Heart left ventricle (tissue), 13 donors: ENCODE measurements at regions not wholly inside any gene's neighbourhood (a gene's known extent, or its start where the extent isn't known, plus 50 kb on each side); places are given as distances from the start of the nearest gene placed in this dataset.

Source experiments
- POLR2A ChIP-seq, 2 donors: fragments of 450-650 bp; IDR thresholded peaks; one replicate each; pipeline ENCODE4 v1.6.1; 2017; ENCODE audit warnings: antibody characterized with exemption in 2 of 2, mild to moderate bottlenecking in 2 of 2, moderate library complexity in 2 of 2
- TF ChIP-seq, protein P1 (sequence below), 12 donors: fragments of 200-600 bp; sonication (generic) in 4 of 12; IDR thresholded peaks; one replicate each; pipeline versions ENCODE4 v1.5.0 to v1.8.0; 2018 to 2022; ENCODE audit warnings: antibody characterized with exemption in 12 of 12, mild to moderate bottlenecking in 5 of 12
- donor health status: ischemic (EF 13 %, LVEDD 7.1; RV severe dilation, severe dysfunction).
- donor health status: DM: no; HTN: yes; CAD: no.
- donor health status: DM: no; HTN: no; CAD: no.
- donor health status: ischemic (EF 25% LVEDD 6.9; RV normal size, moderate dysfunction).
- donor health status: ischemic (EF 25% LVEDD 5.7; RV mildly dilated, moderate dysfunction).
- donor health status: ischemic (EF 35%, LVEDD 5.7; RV mildly dilated, moderate dysfunction).
- donor health status: nonischemic (EF 11% LVEDD 7.7; RV severe dilation, severe dysfunction).
- donor health status: DM: yes; HTN: yes; CAD: no.
- donor health status: PGD.
- donor health status: ischemic (EF 29% LVEDD 5.4; RV normal size, mild dysfunction).
- donor health status: nonischemic (EF 23%, LVEDD 6.1; RV moderate dilation, normal function).

GRCh38 chr21:27061770-27062169 is 94.9 kb upstream of the ADAMTS5 start:
- no peak for TF ChIP-seq POLR2A (IDR thresholded peaks at IDR 0.05)
- TF ChIP-seq, protein P1, sequence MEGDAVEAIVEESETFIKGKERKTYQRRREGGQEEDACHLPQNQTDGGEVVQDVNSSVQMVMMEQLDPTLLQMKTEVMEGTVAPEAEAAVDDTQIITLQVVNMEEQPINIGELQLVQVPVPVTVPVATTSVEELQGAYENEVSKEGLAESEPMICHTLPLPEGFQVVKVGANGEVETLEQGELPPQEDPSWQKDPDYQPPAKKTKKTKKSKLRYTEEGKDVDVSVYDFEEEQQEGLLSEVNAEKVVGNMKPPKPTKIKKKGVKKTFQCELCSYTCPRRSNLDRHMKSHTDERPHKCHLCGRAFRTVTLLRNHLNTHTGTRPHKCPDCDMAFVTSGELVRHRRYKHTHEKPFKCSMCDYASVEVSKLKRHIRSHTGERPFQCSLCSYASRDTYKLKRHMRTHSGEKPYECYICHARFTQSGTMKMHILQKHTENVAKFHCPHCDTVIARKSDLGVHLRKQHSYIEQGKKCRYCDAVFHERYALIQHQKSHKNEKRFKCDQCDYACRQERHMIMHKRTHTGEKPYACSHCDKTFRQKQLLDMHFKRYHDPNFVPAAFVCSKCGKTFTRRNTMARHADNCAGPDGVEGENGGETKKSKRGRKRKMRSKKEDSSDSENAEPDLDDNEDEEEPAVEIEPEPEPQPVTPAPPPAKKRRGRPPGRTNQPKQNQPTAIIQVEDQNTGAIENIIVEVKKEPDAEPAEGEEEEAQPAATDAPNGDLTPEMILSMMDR (IDR thresholded peaks at IDR 0.05): no peak
